Adrenal gland (tissue), 5 donors: ENCODE measurements at regions not wholly inside any gene's neighbourhood (a gene's known extent, or its start where the extent isn't known, plus 50 kb on each side); places are given as distances from the start of the nearest gene placed in this dataset.

Source experiments
- POLR2A ChIP-seq, 2 donors: fragments of 450-650 bp; IDR thresholded peaks; one replicate each; pipeline ENCODE4 v1.6.1; 2017; ENCODE audit warnings: antibody characterized with exemption in 2 of 2, mild to moderate bottlenecking in 2 of 2, moderate library complexity in 1 of 2
- TF ChIP-seq, protein P1 (sequence below), 6 experiments: fragments of 450-650 bp in 4 of 6; fragments of 200-600 bp in 2 of 6; sonication (generic) in 1 of 6; IDR thresholded peaks; 1 replicate in 5 of 6; 2 replicates in 1 of 6; pipeline versions ENCODE4 v1.5.1 to v1.8.0; 2016 to 2021; ENCODE audit warnings: antibody characterized with exemption in 6 of 6, mild to moderate bottlenecking in 2 of 6, moderate library complexity in 1 of 6
- donor health status: DM: no; HTN: no; CAD: no.

DNA sequence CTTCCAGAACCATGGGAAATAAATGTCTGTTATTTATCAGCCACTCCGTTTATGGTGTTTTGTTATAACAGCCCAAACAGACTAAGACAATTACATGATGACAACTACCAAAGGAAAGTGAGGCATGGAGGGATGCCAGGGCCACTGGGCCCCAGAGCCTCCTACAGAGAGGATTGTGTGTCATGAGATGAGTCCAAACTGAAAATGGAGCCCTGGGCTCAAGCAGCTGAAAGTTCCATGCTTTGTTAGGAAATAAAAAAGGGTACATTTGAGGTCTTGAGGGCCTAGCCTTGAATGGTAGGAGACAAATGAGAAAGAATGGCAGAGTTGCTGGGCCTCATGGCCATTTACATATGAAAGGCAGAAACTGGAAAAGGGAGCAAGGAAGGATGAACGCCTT, 586.5 kb downstream of the CETN3 start:
- TF ChIP-seq POLR2A (IDR thresholded peaks at IDR 0.05) = no peak
- TF ChIP-seq, protein P1, sequence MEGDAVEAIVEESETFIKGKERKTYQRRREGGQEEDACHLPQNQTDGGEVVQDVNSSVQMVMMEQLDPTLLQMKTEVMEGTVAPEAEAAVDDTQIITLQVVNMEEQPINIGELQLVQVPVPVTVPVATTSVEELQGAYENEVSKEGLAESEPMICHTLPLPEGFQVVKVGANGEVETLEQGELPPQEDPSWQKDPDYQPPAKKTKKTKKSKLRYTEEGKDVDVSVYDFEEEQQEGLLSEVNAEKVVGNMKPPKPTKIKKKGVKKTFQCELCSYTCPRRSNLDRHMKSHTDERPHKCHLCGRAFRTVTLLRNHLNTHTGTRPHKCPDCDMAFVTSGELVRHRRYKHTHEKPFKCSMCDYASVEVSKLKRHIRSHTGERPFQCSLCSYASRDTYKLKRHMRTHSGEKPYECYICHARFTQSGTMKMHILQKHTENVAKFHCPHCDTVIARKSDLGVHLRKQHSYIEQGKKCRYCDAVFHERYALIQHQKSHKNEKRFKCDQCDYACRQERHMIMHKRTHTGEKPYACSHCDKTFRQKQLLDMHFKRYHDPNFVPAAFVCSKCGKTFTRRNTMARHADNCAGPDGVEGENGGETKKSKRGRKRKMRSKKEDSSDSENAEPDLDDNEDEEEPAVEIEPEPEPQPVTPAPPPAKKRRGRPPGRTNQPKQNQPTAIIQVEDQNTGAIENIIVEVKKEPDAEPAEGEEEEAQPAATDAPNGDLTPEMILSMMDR (IDR thresholded peaks at IDR 0.05) = no peak
